ENCODE measurements at regions not wholly inside any gene's neighbourhood (a gene's known extent, or its start where the extent isn't known, plus 50 kb on each side); places are given as distances from the start of the nearest gene placed in this dataset.

DNA sequence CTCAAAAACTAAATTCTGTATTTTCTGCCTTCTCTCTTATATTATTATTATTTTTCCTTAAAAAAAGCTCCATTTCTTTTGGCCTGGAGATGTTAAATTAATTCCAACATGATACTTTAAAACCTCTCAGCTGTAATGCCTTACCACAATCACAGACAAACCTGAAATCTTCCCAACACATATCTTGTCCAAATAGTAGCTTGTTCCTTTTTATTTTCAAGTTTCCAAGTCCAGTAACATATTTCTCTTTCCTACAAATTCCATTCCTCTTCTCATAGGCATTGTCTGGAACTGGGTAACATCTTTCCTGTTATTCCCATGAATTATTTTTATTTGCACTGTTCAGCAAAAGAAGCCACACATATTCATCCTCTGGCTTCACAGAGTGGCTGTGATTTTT lies 137.0 kb downstream of the SLITRK6 start:
- TF ChIP-seq, protein P1, sequence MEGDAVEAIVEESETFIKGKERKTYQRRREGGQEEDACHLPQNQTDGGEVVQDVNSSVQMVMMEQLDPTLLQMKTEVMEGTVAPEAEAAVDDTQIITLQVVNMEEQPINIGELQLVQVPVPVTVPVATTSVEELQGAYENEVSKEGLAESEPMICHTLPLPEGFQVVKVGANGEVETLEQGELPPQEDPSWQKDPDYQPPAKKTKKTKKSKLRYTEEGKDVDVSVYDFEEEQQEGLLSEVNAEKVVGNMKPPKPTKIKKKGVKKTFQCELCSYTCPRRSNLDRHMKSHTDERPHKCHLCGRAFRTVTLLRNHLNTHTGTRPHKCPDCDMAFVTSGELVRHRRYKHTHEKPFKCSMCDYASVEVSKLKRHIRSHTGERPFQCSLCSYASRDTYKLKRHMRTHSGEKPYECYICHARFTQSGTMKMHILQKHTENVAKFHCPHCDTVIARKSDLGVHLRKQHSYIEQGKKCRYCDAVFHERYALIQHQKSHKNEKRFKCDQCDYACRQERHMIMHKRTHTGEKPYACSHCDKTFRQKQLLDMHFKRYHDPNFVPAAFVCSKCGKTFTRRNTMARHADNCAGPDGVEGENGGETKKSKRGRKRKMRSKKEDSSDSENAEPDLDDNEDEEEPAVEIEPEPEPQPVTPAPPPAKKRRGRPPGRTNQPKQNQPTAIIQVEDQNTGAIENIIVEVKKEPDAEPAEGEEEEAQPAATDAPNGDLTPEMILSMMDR (IDR thresholded peaks at IDR 0.05): no peak
- TF ChIP-seq POLR2A (IDR thresholded peaks at IDR 0.05) (no peak), POLR2AphosphoS5 (IDR thresholded peaks at IDR 0.05) (no peak), EP300 (IDR thresholded peaks at IDR 0.05) (no peak)
- Histone ChIP-seq H3K4me1 (no peaks in the 10 kb centered on the region), H3K9me3 (peaks cover 0 to 7% (median 0%) of the 10 kb centered on the region in 4 donors), H3K27ac (no peak overlapping the region), H3K4me3 (no peak overlapping the region), H3K27me3 (no peaks in the 10 kb centered on the region), H3K36me3 (no peaks in the 10 kb centered on the region)
- intact Hi-C loops (cut with DNase I; ENCODE audit: low total_unique reads): no loop called here
- peak in 1 of 2 donors; percentile 42 for DNase-seq

DNA sequence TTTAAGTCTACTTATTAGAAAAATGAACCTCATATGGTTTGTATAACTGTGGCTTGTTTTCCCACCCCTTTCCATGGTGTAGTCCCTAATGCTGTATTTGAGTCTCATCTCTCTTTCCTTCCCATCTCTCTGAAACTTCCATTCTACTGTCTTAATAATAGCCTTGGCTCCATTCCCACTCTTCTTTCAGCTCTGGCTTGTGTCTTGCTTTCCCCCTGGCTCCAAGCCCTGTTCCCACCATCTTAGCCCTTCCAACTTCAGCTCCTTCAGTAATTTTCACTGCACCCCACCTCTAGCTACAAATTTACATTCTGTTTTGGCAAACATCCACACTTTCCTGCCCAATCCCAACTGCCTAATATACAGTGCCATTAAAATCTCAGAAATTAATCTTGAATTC lies 137.5 kb downstream of the SLITRK6 start:
- H3K27ac ChIP-seq: no peak overlapping the region
- H3K36me3 ChIP-seq: no peaks in the 10 kb centered on the region
- TF ChIP-seq EP300 (IDR thresholded peaks at IDR 0.05) (no peak), POLR2A (IDR thresholded peaks at IDR 0.05) (no peak), POLR2AphosphoS5 (IDR thresholded peaks at IDR 0.05) (no peak)
- TF ChIP-seq, protein P1 (IDR thresholded peaks at IDR 0.05): no peak
- no peaks in the 10 kb centered on the region for H3K27me3 ChIP-seq
- no peaks in the 10 kb centered on the region for H3K4me1 ChIP-seq
- peaks cover 0 to 7% (median 0%) of the 10 kb centered on the region in 4 donors for H3K9me3 ChIP-seq
- peak in 1 of 2 donors; percentile 83 for DNase-seq
- no peak overlapping the region for H3K4me3 ChIP-seq
- intact Hi-C loops (cut with DNase I; ENCODE audit: low total_unique reads): no loop called here

DNA sequence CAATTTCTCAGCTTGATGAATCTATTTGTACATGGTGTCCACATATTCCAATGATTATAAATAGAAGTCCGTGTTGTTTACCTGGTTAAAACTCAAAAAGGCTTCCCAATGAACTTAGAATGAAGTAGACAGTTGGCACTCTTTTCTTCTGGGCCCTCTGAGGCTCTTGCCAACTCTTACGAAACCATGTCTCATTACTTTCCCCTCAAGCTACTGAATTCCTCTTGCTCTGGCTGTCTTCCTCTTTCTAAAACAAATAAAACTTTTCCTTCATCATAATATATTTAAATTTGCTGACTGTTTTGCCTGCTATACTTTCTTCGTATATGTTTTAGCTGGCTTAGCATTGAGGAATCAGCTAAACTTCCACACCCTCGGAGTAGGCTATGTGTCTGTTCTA lies 139.7 kb downstream of the SLITRK6 start:
- Histone ChIP-seq H3K27me3 (no peaks in the 10 kb centered on the region), H3K9me3 (peaks cover 0 to 7% (median 0%) of the 10 kb centered on the region in 4 donors), H3K4me1 (no peaks in the 10 kb centered on the region), H3K36me3 (no peaks in the 10 kb centered on the region), H3K4me3 (no peak overlapping the region), H3K27ac (no peak overlapping the region)
- intact Hi-C loops (cut with DNase I; ENCODE audit: low total_unique reads): no loop called here
- WGBS, 5 donors: 68 to 84% (median 77%) methylated on average over 4 of the region's 4 CpGs
- TF ChIP-seq POLR2AphosphoS5 (IDR thresholded peaks at IDR 0.05) (no peak), EP300 (IDR thresholded peaks at IDR 0.05) (no peak), POLR2A (IDR thresholded peaks at IDR 0.05) (no peak)
- TF ChIP-seq, protein P1 (IDR thresholded peaks at IDR 0.05): no peak
- no peak for DNase-seq

GRCh38 chr13:85657942-85658341 lies 141.3 kb downstream of the SLITRK6 start:
- TF ChIP-seq EP300 (IDR thresholded peaks at IDR 0.05) (no peak), POLR2A (IDR thresholded peaks at IDR 0.05) (no peak), POLR2AphosphoS5 (IDR thresholded peaks at IDR 0.05) (no peak)
- TF ChIP-seq, protein P1 (IDR thresholded peaks at IDR 0.05): no peak

More at GRCh38 chr13:85657942-85658341, 141.3 kb downstream of the SLITRK6 start:
- intact Hi-C loops (cut with DNase I; ENCODE audit: low total_unique reads): no loop called here
- Histone ChIP-seq H3K9me3 (peaks cover 0 to 7% (median 0%) of the 10 kb centered on the region in 4 donors), H3K36me3 (no peaks in the 10 kb centered on the region), H3K27ac (no peak overlapping the region), H3K27me3 (no peaks in the 10 kb centered on the region), H3K4me1 (no peaks in the 10 kb centered on the region), H3K4me3 (no peak overlapping the region)
- no peak for DNase-seq

Measured in stomach (tissue), 8 donors.